Left ventricle myocardium inferior (tissue), 1 donor: ENCODE measurements at regions not wholly inside any gene's neighbourhood (a gene's known extent, or its start where the extent isn't known, plus 50 kb on each side); places are given as distances from the start of the nearest gene placed in this dataset.

Experiments used
- DNase-seq: peaks from one replicate; pipeline ENCODE4 v3.0.0-alpha.2; 2020
- H3K27ac ChIP-seq: fragments of 200-600 bp; replicated peaks from 2 replicates; pipeline ENCODE4 v1.8.0; 2021
- H3K27me3 ChIP-seq: fragments of 200-600 bp; 2 replicates; pipeline ENCODE4 v1.8.0; 2021; ENCODE audit warnings: low read depth
- H3K36me3 ChIP-seq: fragments of 200-600 bp; 2 replicates; pipeline ENCODE4 v1.8.0; 2021
- H3K4me1 ChIP-seq: fragments of 200-600 bp; 2 replicates; pipeline ENCODE4 v1.8.0; 2021
- H3K4me3 ChIP-seq: fragments of 200-600 bp; 2 replicates; pipeline ENCODE4 v1.8.0; 2021; ENCODE audit warnings: mild to moderate bottlenecking, moderate library complexity
- H3K9me3 ChIP-seq: fragments of 200-600 bp; replicated peaks from 2 replicates; pipeline ENCODE4 v1.8.0; 2021
- intact Hi-C: fragments of 100-400 bp; cut with micrococcal nuclease; formaldehyde crosslinking; loops from one replicate; pipeline ENCODE4 v1.11.0; 2022
- TF ChIP-seq, protein P1 (sequence below): fragments of 200-600 bp; IDR thresholded peaks from 2 replicates; pipeline ENCODE4 v1.8.0; 2021; ENCODE audit warnings: antibody characterized with exemption, mild to moderate bottlenecking, borderline replicate concordance
- donor health status: DM: no; HTN: yes; CAD: no; lungs with severe emphysema.

DNA sequence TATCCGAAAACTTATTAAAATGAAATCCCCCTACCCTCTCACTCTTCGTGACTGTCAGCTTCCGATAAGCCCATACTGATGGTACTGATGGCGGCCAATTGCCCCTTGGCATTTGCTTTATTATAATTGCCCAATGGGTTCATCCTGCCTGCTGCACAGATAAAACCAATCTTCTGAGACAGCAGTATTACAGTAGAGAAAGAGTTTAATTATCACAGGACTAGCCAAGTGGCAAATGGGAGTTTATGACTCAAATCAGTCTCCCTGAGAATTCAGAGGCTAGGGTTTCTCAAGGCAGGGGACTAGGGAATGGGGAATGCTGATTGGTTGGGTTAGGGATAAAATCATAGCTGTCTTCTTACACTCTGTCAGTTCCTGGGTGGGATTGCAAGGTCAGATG is 259.5 kb downstream of the SOD2 start:
- no peak overlapping the region for H3K27ac ChIP-seq
- intact Hi-C loops: no loop called here
- peaks cover 26% of the 10 kb centered on the region for H3K27me3 ChIP-seq
- no peaks in the 10 kb centered on the region for H3K4me1 ChIP-seq
- no peak for DNase-seq
- H3K4me3 ChIP-seq: no peak overlapping the region
- no peaks in the 10 kb centered on the region for H3K36me3 ChIP-seq
- TF ChIP-seq, protein P1, sequence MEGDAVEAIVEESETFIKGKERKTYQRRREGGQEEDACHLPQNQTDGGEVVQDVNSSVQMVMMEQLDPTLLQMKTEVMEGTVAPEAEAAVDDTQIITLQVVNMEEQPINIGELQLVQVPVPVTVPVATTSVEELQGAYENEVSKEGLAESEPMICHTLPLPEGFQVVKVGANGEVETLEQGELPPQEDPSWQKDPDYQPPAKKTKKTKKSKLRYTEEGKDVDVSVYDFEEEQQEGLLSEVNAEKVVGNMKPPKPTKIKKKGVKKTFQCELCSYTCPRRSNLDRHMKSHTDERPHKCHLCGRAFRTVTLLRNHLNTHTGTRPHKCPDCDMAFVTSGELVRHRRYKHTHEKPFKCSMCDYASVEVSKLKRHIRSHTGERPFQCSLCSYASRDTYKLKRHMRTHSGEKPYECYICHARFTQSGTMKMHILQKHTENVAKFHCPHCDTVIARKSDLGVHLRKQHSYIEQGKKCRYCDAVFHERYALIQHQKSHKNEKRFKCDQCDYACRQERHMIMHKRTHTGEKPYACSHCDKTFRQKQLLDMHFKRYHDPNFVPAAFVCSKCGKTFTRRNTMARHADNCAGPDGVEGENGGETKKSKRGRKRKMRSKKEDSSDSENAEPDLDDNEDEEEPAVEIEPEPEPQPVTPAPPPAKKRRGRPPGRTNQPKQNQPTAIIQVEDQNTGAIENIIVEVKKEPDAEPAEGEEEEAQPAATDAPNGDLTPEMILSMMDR: no peak
- H3K9me3 ChIP-seq: peaks cover 37% of the 10 kb centered on the region

- no peak for DNase-seq
- Histone ChIP-seq H3K4me1 (no peaks in the 10 kb centered on the region), H3K36me3 (no peaks in the 10 kb centered on the region), H3K27me3 (peaks cover 36% of the 10 kb centered on the region), H3K27ac (no peak overlapping the region), H3K4me3 (no peak overlapping the region), H3K9me3 (peaks cover 37% of the 10 kb centered on the region)
- intact Hi-C loops: no loop called here
- TF ChIP-seq, protein P1: no peak
These were observed 261.3 kb downstream of the SOD2 start for GRCh38 chr6:159431750-159432149.

DNA sequence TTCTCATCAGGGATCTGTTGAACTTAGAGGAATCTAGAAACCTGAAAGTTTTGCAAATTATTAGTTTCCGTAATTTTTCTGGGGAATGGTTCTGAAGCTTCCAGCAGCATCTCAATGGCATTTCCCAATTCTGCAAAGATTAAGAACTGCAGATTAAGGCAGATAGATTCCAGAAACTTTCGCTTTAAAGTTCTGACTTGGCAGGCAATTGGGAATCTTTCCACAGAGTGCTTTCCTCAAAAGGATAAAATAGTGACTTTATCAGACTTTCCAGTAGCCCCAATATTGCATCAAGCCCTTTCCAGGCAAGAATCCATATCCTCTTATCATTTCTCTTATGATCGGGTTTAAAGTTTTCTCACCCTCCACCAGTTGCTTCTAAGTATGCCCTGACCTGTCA is 261.1 kb downstream of the FNDC1 start:
- Histone ChIP-seq H3K9me3 (peaks cover 37% of the 10 kb centered on the region), H3K4me1 (no peaks in the 10 kb centered on the region), H3K27ac (no peak overlapping the region), H3K27me3 (peaks cover 36% of the 10 kb centered on the region), H3K4me3 (no peak overlapping the region), H3K36me3 (no peaks in the 10 kb centered on the region)
- intact Hi-C loops: no loop called here
- no peak for DNase-seq
- TF ChIP-seq, protein P1: no peak

DNA sequence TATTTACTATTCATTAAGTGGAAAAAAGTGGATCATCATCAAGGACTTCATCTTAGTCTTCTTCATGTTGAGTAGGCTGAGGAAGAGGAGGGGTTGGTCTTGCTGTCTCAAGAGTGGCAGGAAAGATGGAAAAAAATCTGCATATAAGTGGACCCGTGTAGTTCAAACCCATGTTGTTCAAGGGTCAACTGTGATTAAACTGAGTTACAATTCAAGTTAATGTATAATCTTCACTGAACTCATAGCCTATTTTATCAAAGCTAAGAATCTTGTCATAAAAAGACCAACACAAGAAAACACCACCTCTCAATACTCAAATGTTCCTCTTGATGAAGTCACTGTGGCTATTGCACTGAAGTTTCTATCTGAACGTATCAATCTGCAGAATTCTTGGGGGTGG is 260.2 kb downstream of the FNDC1 start:
- no peak overlapping the region for H3K4me3 ChIP-seq
- H3K36me3 ChIP-seq: no peaks in the 10 kb centered on the region
- peaks cover 38% of the 10 kb centered on the region for H3K27me3 ChIP-seq
- TF ChIP-seq, protein P1: no peak
- H3K27ac ChIP-seq: no peak overlapping the region
- DNase-seq: no peak
- intact Hi-C loops: no loop called here
- H3K9me3 ChIP-seq: peaks cover 32% of the 10 kb centered on the region
- H3K4me1 ChIP-seq: no peaks in the 10 kb centered on the region

DNA sequence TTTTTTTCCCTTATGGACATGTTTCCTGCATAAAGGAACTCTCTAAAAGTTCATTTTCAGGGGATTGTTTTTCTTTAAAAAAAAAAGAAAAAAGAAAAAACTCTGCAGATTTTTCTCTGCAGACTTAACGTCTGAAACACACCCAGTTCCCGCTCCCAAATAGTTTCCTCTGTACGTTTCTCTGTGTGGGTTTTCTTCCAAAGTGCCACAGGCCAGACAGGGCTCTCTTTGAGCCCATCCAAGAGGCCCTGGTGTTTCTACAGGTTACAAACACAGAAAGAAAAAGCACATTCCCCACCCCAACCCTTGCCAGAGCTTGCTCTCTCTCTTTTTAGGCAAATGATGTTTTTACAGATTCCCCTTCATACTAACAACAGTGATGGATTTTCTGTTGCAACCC is 258.6 kb downstream of the FNDC1 start:
- Histone ChIP-seq H3K27me3 (peaks cover 45% of the 10 kb centered on the region), H3K27ac (no peak overlapping the region), H3K4me1 (peaks cover 5% of the 10 kb centered on the region), H3K9me3 (peaks cover 15% of the 10 kb centered on the region), H3K4me3 (no peak overlapping the region), H3K36me3 (no peaks in the 10 kb centered on the region)
- TF ChIP-seq, protein P1: no peak
- intact Hi-C loops: no loop called here
- DNase-seq: no peak

- intact Hi-C loops: no loop called here
- H3K27ac ChIP-seq: no peak overlapping the region
- H3K4me1 ChIP-seq: peaks cover 9% of the 10 kb centered on the region
- no peaks in the 10 kb centered on the region for H3K36me3 ChIP-seq
- peaks cover 45% of the 10 kb centered on the region for H3K27me3 ChIP-seq
- no peak overlapping the region for H3K4me3 ChIP-seq
- peaks cover 11% of the 10 kb centered on the region for H3K9me3 ChIP-seq
- DNase-seq: no peak
- TF ChIP-seq, protein P1: no peak
These were observed 258.1 kb downstream of the FNDC1 start for GRCh38 chr6:159427335-159427734.
